GM12878 (cell line): ENCODE measurements at regions not wholly inside any gene's neighbourhood (a gene's known extent, or its start where the extent isn't known, plus 50 kb on each side); places are given as distances from the start of the nearest gene placed in this dataset.

Experiments
- ATAC-seq: fragments of 200-7000 bp; cut with Tn5 transposase; 3 replicates; pipeline ENCODE4 v1.9.1; 2020; ENCODE audit warnings: mild to moderate bottlenecking, moderate library complexity
- BruUV-seq: library from RNA; stranded (reverse); fragments of 400-500 nt; replicated peaks from 2 replicates; lab custom pipeline; 2021; lab: Mats Ljungman, UMichigan
- CTCF ChIA-PET: fragments of 300-600 bp; sonication (Branson Sonifier 250); formaldehyde crosslinking; extraction: SDS; loops from one replicate; lab custom pipeline; 2021; ENCODE audit warnings: inconsistent platforms; lab: Yijun Ruan, JAX
- POLR2A ChIA-PET: fragments of 350-600 bp; formaldehyde crosslinking; extraction: SDS; loops from one replicate; lab custom pipeline; 2021; ENCODE audit warnings: inconsistent platforms; lab: Charles Lee
- RAD21 ChIA-PET: fragments of 300-600 bp; sonication (Branson Sonifier 250); formaldehyde crosslinking; loops from one replicate; lab custom pipeline; 2023; ENCODE audit warnings: antibody characterized with exemption; ENCODE audit not compliant: unreplicated experiment; lab: Charles Lee
- SMC1A ChIA-PET: fragments of 300-600 bp; sonication (Branson Sonifier 250); formaldehyde crosslinking; loops from one replicate; lab custom pipeline; 2023; ENCODE audit not compliant: unreplicated experiment, uncharacterized antibody; lab: Charles Lee
- DNase-seq: peaks from one replicate; pipeline ENCODE4 v3.0.0-alpha.2; 2011; ENCODE audit warnings: low read depth, low spot score
- FAIRE-seq: peaks from 3 replicates; lab custom pipeline; 2011; peaks lifted over from hg19 to GRCh38; lab: Jason Lieb, UNC
- H2AFZ ChIP-seq: 2 replicates; pipeline ENCODE4 v1.6.0; 2011; ENCODE audit warnings: low read depth, low read length, control low read depth; ENCODE audit not compliant: control insufficient read depth
- H3K27ac ChIP-seq: 2 replicates; pipeline ENCODE4 v1.5.1; 2011; ENCODE audit warnings: control low read depth; ENCODE audit not compliant: control insufficient read depth, insufficient read depth
- H3K27me3 ChIP-seq, 2 experiments: replicated peaks in 1 of 2; 2 replicates each; pipeline versions ENCODE4 v1.6.0 to v1.6.1; 2011; ENCODE audit warnings: low read length in 1 of 2; ENCODE audit not compliant: control insufficient read depth in 2 of 2, insufficient read depth in 2 of 2
- H3K36me3 ChIP-seq, 2 experiments: 2 replicates each; pipeline ENCODE4 v1.5.1; 2011; ENCODE audit warnings: low read length in 1 of 2; ENCODE audit not compliant: control insufficient read depth in 2 of 2, insufficient read depth in 2 of 2
- H3K4me1 ChIP-seq: 2 replicates; pipeline ENCODE4 v1.6.1; 2011; ENCODE audit warnings: mild to moderate bottlenecking, low read length, moderate library complexity, mixed read lengths; ENCODE audit not compliant: control insufficient read depth, insufficient read depth
- H3K4me2 ChIP-seq: 2 replicates; pipeline ENCODE4 v1.6.0; 2011; ENCODE audit warnings: control low read depth; ENCODE audit not compliant: control insufficient read depth, insufficient read depth
- H3K4me3 ChIP-seq: fragments of 200-600 bp; sonication (generic); 2 replicates; pipeline ENCODE4 v1.5.1; 2016
- H3K79me2 ChIP-seq: 2 replicates; pipeline ENCODE4 v1.6.0; 2011; ENCODE audit warnings: low read length; ENCODE audit not compliant: control insufficient read depth, insufficient read depth
- H3K9ac ChIP-seq: 2 replicates; pipeline ENCODE4 v1.8.0; 2011; ENCODE audit warnings: low read length, control low read depth, mixed read lengths; ENCODE audit not compliant: control insufficient read depth, insufficient read depth
- H3K9me3 ChIP-seq: replicated peaks from 3 replicates; pipeline ENCODE4 v1.5.1; 2011; ENCODE audit warnings: mild to moderate bottlenecking, low read length; ENCODE audit not compliant: control insufficient read depth, insufficient read depth
- H4K20me1 ChIP-seq: 2 replicates; pipeline ENCODE4 v1.6.0; 2011; ENCODE audit not compliant: control insufficient read depth, insufficient read depth
- BCL11A ChIP-seq: IDR thresholded peaks from 2 replicates; pipeline ENCODE4 v1.6.1; 2011; ENCODE audit warnings: low read depth, low read length
- EED ChIP-seq: sonication (generic); IDR thresholded peaks from 2 replicates; pipeline ENCODE4 v1.6.1; 2016; ENCODE audit warnings: antibody characterized with exemption, low read depth
- FOS ChIP-seq: IDR thresholded peaks from 3 replicates; pipeline ENCODE4 v1.6.1; 2011; ENCODE audit warnings: borderline replicate concordance; ENCODE audit not compliant: insufficient read length; ENCODE audit errors: extremely low read depth
- RELB ChIP-seq: fragments of 450-650 bp; IDR thresholded peaks from 2 replicates; pipeline ENCODE4 v1.6.1; 2017; ENCODE audit warnings: low read depth, mild to moderate bottlenecking, moderate library complexity
- RFX5 ChIP-seq: IDR thresholded peaks from 2 replicates; pipeline ENCODE4 v1.6.1; 2011; ENCODE audit warnings: low read depth, low read length, improper control_type of control experiment
- SMAD5 ChIP-seq: IDR thresholded peaks from 2 replicates; pipeline ENCODE4 v1.6.1; 2016; ENCODE audit warnings: antibody characterized with exemption, low read depth
- SREBF2 ChIP-seq: IDR thresholded peaks from 2 replicates; pipeline ENCODE4 v1.6.1; 2012; ENCODE audit warnings: mild to moderate bottlenecking, low read length
- SRF ChIP-seq, 2 experiments: IDR thresholded peaks; 2 replicates each; pipeline ENCODE4 v1.6.1; 2011; ENCODE audit warnings: low read depth in 2 of 2, low read length in 2 of 2, mild to moderate bottlenecking in 1 of 2, moderate library complexity in 1 of 2
- ZNF384 ChIP-seq: IDR thresholded peaks from 2 replicates; pipeline ENCODE4 v1.6.1; 2012; ENCODE audit warnings: low read depth, mild to moderate bottlenecking, low read length, improper control_type of control experiment, borderline replicate concordance
- WGBS: methylation state at CpG from one replicate; pipeline ENCODE4 v1.1.6; 2016; ENCODE audit warnings: low lambda C conversion rate; ENCODE audit not compliant: insufficient replicate concordance, insufficient coverage; ENCODE audit errors: missing lambda C conversion rate; 5-methylcytosine and 5-hydroxymethylcytosine counted together
- in situ Hi-C: fragments of 300-500 bp; cut with MboI; formaldehyde crosslinking; loops from 9 replicates; pipeline ENCODE4 v1.14.3; 2018; ENCODE audit warnings: mixed read lengths
- intact Hi-C: fragments of 100-400 bp; cut with micrococcal nuclease; formaldehyde crosslinking; loops from one replicate; pipeline ENCODE4 v1.14.2; 2022; ENCODE audit not compliant: unreplicated experiment

GRCh38 chr10:133034092-133034491 is 53.6 kb upstream of the ADGRA1 start (continued):
- TF ChIP-seq RELB = no peak
- TF ChIP-seq, all 136 proteins: peak for 0

- Histone ChIP-seq H3K27ac (no peak overlapping the region), H3K9me3 (no peaks in the 10 kb centered on the region), H3K27me3 (no peaks in the 10 kb centered on the region), H3K4me3 (no peak overlapping the region), H3K79me2 (no peaks in the 10 kb centered on the region), H3K4me2 (no peak overlapping the region), H2AFZ (no peak overlapping the region), H4K20me1 (no peaks in the 10 kb centered on the region), H3K9ac (no peak overlapping the region), H3K36me3 (no peaks in the 10 kb centered on the region), H3K4me1 (no peaks in the 10 kb centered on the region)
- no peak for TF ChIP-seq RELB
- TF ChIP-seq RFX5 = no peak
- no peak for TF ChIP-seq SRF (IDR thresholded peaks at IDR 0.05; ENCODE audit: low read depth in 2 of 2, low read length in 2 of 2)
- TF ChIP-seq BCL11A = no peak
- TF ChIP-seq FOS = no peak
- no peak for TF ChIP-seq EED
- no peak for TF ChIP-seq SMAD5
- no peak for TF ChIP-seq SREBF2
- no peak for TF ChIP-seq ZNF384
- POLR2A ChIA-PET = no interaction called here
- WGBS = 45% methylated on average over 11 of the region's 11 CpGs
- no TSS peak for BruUV-seq
- RAD21 ChIA-PET = no interaction called here
- intact Hi-C loops = no loop called here
- SMC1A ChIA-PET = no interaction called here
- in situ Hi-C loops = no loop called here
- no peak for ATAC-seq
- FAIRE-seq = no peak
- CTCF ChIA-PET = no interaction called here
- DNase-seq = no peak
Observed at GRCh38 chr10:133033742-133034048, 54.0 kb upstream of the ADGRA1 start.
